Keratinocyte (primary cell): ENCODE measurements at regions not wholly inside any gene's neighbourhood (a gene's known extent, or its start where the extent isn't known, plus 50 kb on each side); places are given as distances from the start of the nearest gene placed in this dataset.

Experiments used
- DNase-seq: peaks from one replicate; pipeline ENCODE4 v3.0.0-alpha.2; 2011; ENCODE audit warnings: low read depth, missing footprints, low spot score
- FAIRE-seq: peaks from 2 replicates; lab custom pipeline; 2011; peaks lifted over from hg19 to GRCh38; lab: Jason Lieb, UNC
- H2AFZ ChIP-seq: 2 replicates; pipeline ENCODE4 v1.6.0; 2012; ENCODE audit warnings: low read length, control low read depth, inconsistent platforms; ENCODE audit not compliant: control insufficient read depth
- H3K27ac ChIP-seq: 2 replicates; pipeline ENCODE4 v1.5.1; 2011; ENCODE audit warnings: low read length; ENCODE audit not compliant: control insufficient read depth, insufficient read depth
- H3K27me3 ChIP-seq: 3 replicates; pipeline ENCODE4 v1.6.0; 2011; ENCODE audit warnings: low read length; ENCODE audit not compliant: control insufficient read depth, insufficient read depth; ENCODE audit errors: extremely low read depth
- H3K36me3 ChIP-seq, 2 experiments: 2 replicates in 1 of 2; 3 replicates in 1 of 2; pipeline ENCODE4 v1.5.1; 2011; ENCODE audit warnings: low read length in 2 of 2, mild to moderate bottlenecking in 1 of 2; ENCODE audit not compliant: control insufficient read depth in 2 of 2, insufficient read depth in 2 of 2; ENCODE audit errors: extremely low read depth in 1 of 2
- H3K4me1 ChIP-seq: 3 replicates; pipeline ENCODE4 v1.5.1; 2011; ENCODE audit warnings: low read length; ENCODE audit not compliant: control insufficient read depth, insufficient read depth; ENCODE audit errors: extremely low read depth
- H3K4me2 ChIP-seq: 3 replicates; pipeline ENCODE4 v1.6.0; 2011; ENCODE audit warnings: low read depth, low read length; ENCODE audit not compliant: control insufficient read depth, insufficient read depth; ENCODE audit errors: extremely low read depth
- H3K4me3 ChIP-seq, 3 experiments: fragments of 200-600 bp in 1 of 3; sonication (generic) in 1 of 3; 2 replicates in 2 of 3; 3 replicates in 1 of 3; pipeline ENCODE4 v1.5.1; 2011 to 2016; ENCODE audit warnings: low read length in 3 of 3, mild to moderate bottlenecking in 3 of 3, control low read depth in 2 of 3, inconsistent platforms in 1 of 3, low read depth in 1 of 3, mixed read lengths in 1 of 3, mixed run types in 1 of 3, moderate library complexity in 1 of 3; ENCODE audit not compliant: control insufficient read depth in 2 of 3, insufficient read depth in 2 of 3; ENCODE audit errors: extremely low read depth in 1 of 3
- H3K79me2 ChIP-seq: 2 replicates; pipeline ENCODE4 v1.6.0; 2012; ENCODE audit warnings: low read length; ENCODE audit not compliant: control insufficient read depth, insufficient read depth
- H3K9ac ChIP-seq: 3 replicates; pipeline ENCODE4 v1.6.0; 2011; ENCODE audit warnings: low read length; ENCODE audit not compliant: control insufficient read depth, insufficient read depth; ENCODE audit errors: extremely low read depth
- H3K9me1 ChIP-seq: 3 replicates; pipeline ENCODE4 v1.6.0; 2011; ENCODE audit warnings: low read length; ENCODE audit not compliant: control insufficient read depth, insufficient read depth; ENCODE audit errors: extremely low read depth
- H3K9me3 ChIP-seq: 2 replicates; pipeline ENCODE4 v1.5.1; 2012; ENCODE audit warnings: low read depth, low read length; ENCODE audit not compliant: control insufficient read depth
- H4K20me1 ChIP-seq: 3 replicates; pipeline ENCODE4 v1.6.0; 2011; ENCODE audit warnings: low read length; ENCODE audit not compliant: control insufficient read depth, insufficient read depth; ENCODE audit errors: extremely low read depth
- EZH2 ChIP-seq: IDR thresholded peaks from one replicate; pipeline ENCODE4 v1.6.1; 2012; ENCODE audit warnings: inconsistent platforms, mild to moderate bottlenecking, low read length, moderate library complexity
- dilution Hi-C: fragments of 300-500 bp; cut with MboI; formaldehyde crosslinking; loops from one replicate; pipeline ENCODE4 v1.7.0; 2020; ENCODE audit warnings: low sequenced_read_pairs; ENCODE audit not compliant: extremely low pct_ligation_motif_present
- TF ChIP-seq, protein P1 (sequence below), 3 experiments: IDR thresholded peaks in 1 of 3; conservative IDR thresholded peaks in 1 of 3; optimal IDR thresholded peaks in 1 of 3; 2 replicates in 2 of 3; 3 replicates in 1 of 3; pipeline versions ENCODE3 to v1.5.1; 2011; ENCODE audit warnings: low read length in 3 of 3, mild to moderate bottlenecking in 3 of 3, moderate library complexity in 2 of 3, control low read depth in 1 of 3, inconsistent platforms in 1 of 3; ENCODE audit not compliant: insufficient read depth in 2 of 3; ENCODE audit errors: extremely low read depth in 1 of 3

DNA sequence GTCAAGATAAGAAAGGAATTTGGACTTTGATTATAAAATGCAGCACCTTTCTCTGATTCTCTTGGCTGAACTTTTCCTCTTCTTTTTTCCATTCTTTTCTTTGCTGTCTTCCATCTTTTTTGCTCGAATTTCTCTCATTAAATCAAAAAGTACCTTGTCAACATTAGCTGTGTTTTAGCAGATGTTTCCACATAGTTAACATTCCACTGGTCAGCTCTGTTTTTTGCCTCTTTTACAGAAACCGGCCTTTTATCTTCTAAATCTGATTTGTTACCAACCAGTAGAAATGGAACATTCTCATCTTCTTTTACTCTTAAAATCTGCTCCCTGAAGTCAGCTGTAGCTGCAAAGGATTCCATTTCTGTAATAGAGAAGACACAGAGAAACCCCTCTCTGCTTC is 71.1 kb upstream of the SYT1 start:
- Histone ChIP-seq H3K9ac (no peak overlapping the region), H3K27me3 (no peaks in the 10 kb centered on the region), H3K4me1 (no peaks in the 10 kb centered on the region), H3K79me2 (no peaks in the 10 kb centered on the region), H4K20me1 (no peaks in the 10 kb centered on the region), H3K27ac (no peak overlapping the region), H3K4me2 (no peak overlapping the region), H2AFZ (no peak overlapping the region), H3K36me3 (no peaks in the 10 kb centered on the region), H3K4me3 (no peak overlapping the region), H3K9me1 (no peaks in the 10 kb centered on the region), H3K9me3 (no peaks in the 10 kb centered on the region)
- TF ChIP-seq EZH2: no peak
- TF ChIP-seq, protein P1, sequence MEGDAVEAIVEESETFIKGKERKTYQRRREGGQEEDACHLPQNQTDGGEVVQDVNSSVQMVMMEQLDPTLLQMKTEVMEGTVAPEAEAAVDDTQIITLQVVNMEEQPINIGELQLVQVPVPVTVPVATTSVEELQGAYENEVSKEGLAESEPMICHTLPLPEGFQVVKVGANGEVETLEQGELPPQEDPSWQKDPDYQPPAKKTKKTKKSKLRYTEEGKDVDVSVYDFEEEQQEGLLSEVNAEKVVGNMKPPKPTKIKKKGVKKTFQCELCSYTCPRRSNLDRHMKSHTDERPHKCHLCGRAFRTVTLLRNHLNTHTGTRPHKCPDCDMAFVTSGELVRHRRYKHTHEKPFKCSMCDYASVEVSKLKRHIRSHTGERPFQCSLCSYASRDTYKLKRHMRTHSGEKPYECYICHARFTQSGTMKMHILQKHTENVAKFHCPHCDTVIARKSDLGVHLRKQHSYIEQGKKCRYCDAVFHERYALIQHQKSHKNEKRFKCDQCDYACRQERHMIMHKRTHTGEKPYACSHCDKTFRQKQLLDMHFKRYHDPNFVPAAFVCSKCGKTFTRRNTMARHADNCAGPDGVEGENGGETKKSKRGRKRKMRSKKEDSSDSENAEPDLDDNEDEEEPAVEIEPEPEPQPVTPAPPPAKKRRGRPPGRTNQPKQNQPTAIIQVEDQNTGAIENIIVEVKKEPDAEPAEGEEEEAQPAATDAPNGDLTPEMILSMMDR (optimal IDR thresholded peaks at IDR 0.05 in 1 of 3, IDR thresholded peaks at IDR 0.05 in 1 of 3, conservative IDR thresholded peaks at IDR 0.05 in 1 of 3; ENCODE audit: extremely low read depth in 1 of 3, insufficient read depth in 2 of 3, low read length in 3 of 3): no peak
- DNase-seq: no peak
- dilution Hi-C loops: no loop called here
- FAIRE-seq: no peak

DNA sequence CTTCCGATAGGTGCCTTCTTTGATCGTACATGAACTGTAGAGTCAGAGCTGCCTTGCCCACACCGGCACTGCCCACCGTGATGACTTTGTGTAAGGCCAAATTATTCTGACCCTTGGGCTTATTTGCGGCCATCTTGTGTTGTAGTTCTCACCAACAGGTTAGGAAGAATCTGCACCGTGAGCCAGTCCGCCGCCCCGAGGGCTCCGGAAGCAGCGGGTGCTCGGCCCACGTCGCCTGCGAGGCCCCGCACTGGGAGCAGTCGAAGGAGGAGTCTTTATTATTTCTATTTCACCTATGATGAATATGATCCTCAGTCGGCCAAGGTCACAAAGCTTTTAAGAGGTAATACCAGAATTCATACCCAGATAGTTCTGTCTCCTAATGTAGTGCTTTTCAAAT is 70.6 kb upstream of the SYT1 start:
- Histone ChIP-seq H3K9ac (no peak overlapping the region), H4K20me1 (no peaks in the 10 kb centered on the region), H2AFZ (no peak overlapping the region), H3K9me1 (no peaks in the 10 kb centered on the region), H3K27me3 (no peaks in the 10 kb centered on the region), H3K4me2 (no peak overlapping the region), H3K79me2 (no peaks in the 10 kb centered on the region), H3K9me3 (no peaks in the 10 kb centered on the region), H3K4me3 (no peak overlapping the region), H3K4me1 (no peaks in the 10 kb centered on the region), H3K27ac (no peak overlapping the region), H3K36me3 (no peaks in the 10 kb centered on the region)
- dilution Hi-C loops: no loop called here
- DNase-seq (no peak), FAIRE-seq (no peak)
- TF ChIP-seq, protein P1 (optimal IDR thresholded peaks at IDR 0.05 in 1 of 3, IDR thresholded peaks at IDR 0.05 in 1 of 3, conservative IDR thresholded peaks at IDR 0.05 in 1 of 3; ENCODE audit: extremely low read depth in 1 of 3, insufficient read depth in 2 of 3, low read length in 3 of 3): no peak
- TF ChIP-seq EZH2: no peak
